Inflammatory macrophage (primary cell): ENCODE measurements at regions not wholly inside any gene's neighbourhood (a gene's known extent, or its start where the extent isn't known, plus 50 kb on each side); places are given as distances from the start of the nearest gene placed in this dataset.
"Not testable (repeated sequence)": the region's sequence is repeated elsewhere in the genome, so short reads cannot be mapped to it uniquely, and the experiment has no call there.

ENCODE experiments used
- DNase-seq, 2 donors: peaks; one replicate each; pipeline ENCODE4 v3.0.0-alpha.2; 2020 to 2022

GRCh38 chr10:26952094-26952493 lies 91.3 kb upstream of the ABI1 start:
- DNase-seq: peak; percentile 5 to 25

- no peak for DNase-seq
Measured at GRCh38 chr10:26951650-26952049, 90.9 kb upstream of the ABI1 start.

DNA sequence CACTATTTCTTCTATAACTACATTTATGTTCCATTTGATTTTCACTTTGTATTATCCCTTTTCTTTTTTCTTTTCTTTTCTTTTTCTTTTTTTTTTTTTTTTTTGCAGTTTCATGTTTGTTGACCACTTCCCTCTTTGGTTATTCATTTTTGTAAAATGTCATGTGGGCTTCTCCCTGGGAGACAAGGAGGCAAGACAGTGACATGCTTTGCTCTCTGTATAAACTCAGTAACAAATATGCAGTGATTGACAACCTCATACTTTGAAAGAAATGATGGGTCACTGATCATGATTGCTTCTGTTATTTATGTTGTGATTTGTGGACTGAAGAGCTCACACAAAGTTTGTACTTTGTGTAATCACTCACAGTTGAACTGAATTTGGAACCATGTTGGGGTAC lies 90.2 kb upstream of the ABI1 start:
- DNase-seq: peak in 1 of 2 donors; percentile 2

DNA sequence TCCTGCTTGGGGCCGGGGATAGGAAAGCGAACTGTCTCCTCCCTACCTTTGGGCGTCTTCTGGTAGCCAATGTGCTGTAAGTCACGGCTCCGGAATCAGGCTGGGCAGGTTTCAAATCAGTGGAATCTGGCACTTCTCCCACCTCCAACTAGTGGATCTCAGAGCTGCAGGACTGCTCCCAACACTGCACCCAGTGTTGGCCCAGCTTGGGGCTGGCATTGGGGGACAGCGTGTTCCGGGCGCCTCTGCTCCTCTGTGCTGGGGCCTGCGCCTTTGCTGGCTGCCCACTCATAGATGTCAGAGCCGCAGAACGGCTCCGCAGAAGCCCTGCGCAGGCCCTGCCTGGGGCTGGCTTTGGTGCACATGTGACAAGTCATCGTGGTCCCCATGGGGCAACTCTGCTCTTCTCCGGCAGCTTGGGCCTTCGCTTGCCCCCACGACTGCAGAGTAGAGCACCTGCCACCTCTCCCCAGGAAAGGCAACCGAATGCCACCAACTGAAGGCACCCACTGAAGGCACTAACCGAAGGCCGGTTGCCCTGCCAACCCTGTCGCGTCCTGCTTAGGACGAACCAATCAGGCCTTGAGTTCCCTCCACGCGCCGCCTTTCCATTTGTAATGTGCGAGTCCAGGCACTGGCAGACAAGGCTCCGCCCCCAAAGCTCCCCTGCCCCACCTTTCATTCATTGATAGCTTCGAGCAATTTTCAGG lies 85.5 kb upstream of the ABI1 start:
- no peak for DNase-seq

GRCh38 chr10:26944261-26944882 lies 83.6 kb upstream of the ABI1 start:
- no peak for DNase-seq

DNA sequence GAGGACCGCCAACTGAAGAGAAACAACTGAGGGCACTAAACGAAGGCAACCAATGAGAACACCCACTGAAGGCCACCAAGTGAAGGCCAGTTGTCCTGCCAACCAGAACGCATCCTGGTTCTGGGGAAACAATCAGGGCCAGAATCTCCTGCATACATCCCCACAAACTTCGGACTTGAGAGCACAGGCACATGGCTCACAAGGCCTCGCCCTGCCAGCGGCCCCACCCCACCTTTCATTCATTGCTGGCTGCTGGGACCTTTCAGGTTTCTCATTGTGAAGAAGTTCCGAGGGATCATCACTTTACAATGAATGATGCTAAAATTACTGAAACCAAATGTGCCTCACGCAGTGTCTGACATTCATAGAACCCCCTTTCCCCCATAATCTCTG lies 79.2 kb upstream of the ABI1 start:
- DNase-seq: no peak

GRCh38 chr10:26939290-26939961 lies 78.7 kb upstream of the ABI1 start:
- DNase-seq: no peak

DNA sequence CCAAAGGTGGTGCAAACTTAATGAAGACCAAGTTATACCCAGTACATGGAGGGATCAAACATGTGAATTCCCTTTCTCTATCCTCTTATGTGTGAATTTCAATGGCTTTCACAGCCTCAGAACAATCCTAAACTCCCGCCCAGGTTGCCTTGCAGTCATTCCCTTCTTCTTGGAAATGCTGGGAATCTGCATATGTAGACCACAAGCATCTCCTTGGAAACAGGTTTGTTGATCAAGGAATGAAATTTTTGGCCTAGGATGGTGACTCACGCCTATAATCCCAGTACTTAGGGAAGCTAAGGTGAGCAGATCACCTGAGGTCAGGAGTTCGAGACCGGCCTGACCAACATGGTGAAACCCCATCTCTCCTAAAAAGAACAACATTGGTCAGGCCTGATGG lies 77.8 kb upstream of the ABI1 start:
- no peak for DNase-seq

GRCh38 chr10:26937371-26937770 lies 76.6 kb upstream of the ABI1 start:
- no peak for DNase-seq

GRCh38 chr10:26934190-26934589 lies 73.4 kb upstream of the ABI1 start:
- not testable (repeated sequence) for DNase-seq

GRCh38 chr10:26932576-26932975 lies 71.8 kb upstream of the ABI1 start:
- no peak for DNase-seq

- peak in 1 of 2 donors; percentile 12 for DNase-seq
Measured at GRCh38 chr10:26931223-26931622, 70.5 kb upstream of the ABI1 start.

- DNase-seq: not testable (repeated sequence)
Measured at GRCh38 chr10:26922824-26923223, 62.1 kb upstream of the ABI1 start.

DNA sequence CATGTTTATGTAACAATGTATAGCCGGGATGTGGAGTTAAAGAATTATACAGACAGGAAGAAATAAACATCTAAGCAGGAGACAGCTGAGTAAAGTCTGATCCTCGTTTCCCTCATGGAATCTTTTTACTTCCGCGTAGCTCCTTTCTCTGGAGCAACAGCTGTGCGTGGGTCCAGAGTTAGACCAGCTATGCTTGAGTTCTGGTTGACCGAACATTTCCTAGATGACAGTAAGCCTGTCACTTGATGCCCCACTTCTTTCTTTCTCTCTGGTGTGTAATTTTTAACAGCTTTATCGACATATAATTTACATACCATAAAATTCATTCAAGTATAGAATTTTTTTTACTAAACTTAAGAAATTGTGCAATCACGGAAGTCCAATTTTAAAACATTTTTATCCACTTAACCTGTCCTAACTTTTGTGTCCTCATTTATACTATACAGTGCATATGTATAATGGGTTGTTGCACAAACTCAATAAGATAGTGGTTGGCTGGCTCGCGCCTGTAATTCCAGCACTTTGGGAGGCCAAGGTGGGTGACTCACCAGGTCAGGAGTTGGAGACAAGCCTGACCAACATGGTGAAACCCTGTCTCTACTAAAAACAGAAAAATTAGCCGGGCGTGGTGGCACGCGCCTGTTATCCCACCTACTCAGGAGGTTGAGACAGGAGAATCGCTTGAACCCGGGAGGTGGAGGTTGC lies 58.5 kb upstream of the ABI1 start:
- DNase-seq: not testable (repeated sequence)

DNA sequence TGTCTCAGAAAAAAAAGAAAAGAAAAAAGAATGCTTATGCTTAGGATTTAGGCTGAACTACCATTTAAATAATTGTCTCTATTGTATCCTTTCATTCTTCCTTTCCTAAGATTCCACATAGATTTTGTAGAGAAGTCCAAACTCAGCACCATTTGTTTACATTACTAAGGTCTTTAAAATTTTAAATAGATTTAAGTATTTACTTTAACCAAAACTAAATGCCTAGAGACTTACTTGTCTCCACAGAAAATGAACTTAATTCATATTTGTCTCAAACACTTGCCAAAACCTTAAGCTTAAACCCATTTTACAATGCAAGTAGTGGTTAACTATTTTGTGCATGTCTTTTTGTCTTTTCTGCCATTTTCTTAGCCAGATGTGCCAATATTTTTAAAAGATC lies 54.1 kb upstream of the ABI1 start:
- no peak for DNase-seq

DNA sequence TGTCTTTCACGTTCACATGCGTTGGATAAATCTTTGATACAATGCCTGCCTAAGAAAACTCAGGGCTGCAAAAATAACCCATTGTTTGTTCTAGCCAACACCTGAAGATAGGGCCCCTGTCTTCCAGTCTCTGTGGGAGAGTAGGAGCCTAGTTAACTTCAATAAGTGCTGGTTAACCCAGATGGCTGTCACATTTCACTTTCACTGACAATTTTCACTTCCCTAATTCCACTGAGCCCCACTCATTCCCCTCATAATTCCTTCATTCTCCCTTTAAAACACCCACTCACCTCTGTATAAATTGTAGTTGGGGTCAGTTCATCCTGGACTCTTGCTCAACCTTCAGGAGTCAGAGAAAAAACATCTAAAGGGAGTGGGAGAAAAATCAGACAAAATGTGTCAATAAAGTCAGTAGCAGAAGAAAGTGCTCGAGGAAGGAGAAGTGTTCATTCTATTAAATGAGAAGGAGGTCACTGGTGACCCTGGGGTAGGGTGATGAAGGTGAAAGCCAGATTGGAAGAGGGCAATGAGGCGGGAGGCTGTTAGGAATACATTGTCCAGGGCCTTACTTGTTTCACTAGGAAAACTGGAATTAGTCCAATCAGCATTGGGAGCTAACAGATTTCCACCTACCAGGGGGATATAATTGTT lies 51.2 kb upstream of the ABI1 start:
- no peak for DNase-seq
